ENCODE measurements at regions not wholly inside any gene's neighbourhood (a gene's known extent, or its start where the extent isn't known, plus 50 kb on each side); places are given as distances from the start of the nearest gene placed in this dataset.

DNA sequence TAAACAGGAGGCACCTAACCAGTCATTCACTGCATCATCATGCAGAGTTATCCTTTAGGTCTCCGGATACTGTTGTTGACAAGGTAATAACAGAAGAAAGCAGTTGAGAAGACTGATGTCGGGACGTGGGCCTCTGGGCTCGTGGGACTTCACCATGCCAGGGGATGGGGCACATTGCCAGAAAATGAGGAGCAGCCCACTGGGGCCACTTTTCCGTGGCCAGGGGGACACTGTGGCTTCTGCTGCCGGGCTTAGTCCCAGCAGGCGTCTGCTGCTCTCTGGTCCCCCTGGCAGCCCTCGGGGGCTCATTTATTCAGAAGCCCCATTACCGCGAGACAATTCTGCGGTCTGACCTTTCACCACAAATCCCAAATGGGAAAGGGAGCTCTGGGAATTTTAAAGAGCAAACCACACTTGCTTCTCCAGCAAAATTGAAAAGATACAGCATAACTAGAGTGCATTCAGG is 201.2 kb downstream of the DAD1 start:
- TF ChIP-seq, protein P1, sequence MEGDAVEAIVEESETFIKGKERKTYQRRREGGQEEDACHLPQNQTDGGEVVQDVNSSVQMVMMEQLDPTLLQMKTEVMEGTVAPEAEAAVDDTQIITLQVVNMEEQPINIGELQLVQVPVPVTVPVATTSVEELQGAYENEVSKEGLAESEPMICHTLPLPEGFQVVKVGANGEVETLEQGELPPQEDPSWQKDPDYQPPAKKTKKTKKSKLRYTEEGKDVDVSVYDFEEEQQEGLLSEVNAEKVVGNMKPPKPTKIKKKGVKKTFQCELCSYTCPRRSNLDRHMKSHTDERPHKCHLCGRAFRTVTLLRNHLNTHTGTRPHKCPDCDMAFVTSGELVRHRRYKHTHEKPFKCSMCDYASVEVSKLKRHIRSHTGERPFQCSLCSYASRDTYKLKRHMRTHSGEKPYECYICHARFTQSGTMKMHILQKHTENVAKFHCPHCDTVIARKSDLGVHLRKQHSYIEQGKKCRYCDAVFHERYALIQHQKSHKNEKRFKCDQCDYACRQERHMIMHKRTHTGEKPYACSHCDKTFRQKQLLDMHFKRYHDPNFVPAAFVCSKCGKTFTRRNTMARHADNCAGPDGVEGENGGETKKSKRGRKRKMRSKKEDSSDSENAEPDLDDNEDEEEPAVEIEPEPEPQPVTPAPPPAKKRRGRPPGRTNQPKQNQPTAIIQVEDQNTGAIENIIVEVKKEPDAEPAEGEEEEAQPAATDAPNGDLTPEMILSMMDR (IDR thresholded peaks at IDR 0.05; ENCODE audit: low read depth, low read length, missing input control) = no peak
- TF ChIP-seq RXRA (IDR thresholded peaks at IDR 0.05) = no peak
- TF ChIP-seq YY1 (IDR thresholded peaks at IDR 0.05) = no peak
- no peak for TF ChIP-seq RAD21 (IDR thresholded peaks at IDR 0.05)

Data from liver (tissue), 3 donors.